Ramos (cell line): ENCODE measurements at regions not wholly inside any gene's neighbourhood (a gene's known extent, or its start where the extent isn't known, plus 50 kb on each side); places are given as distances from the start of the nearest gene placed in this dataset.
"Not testable (repeated sequence)": the region's sequence is repeated elsewhere in the genome, so short reads cannot be mapped to it uniquely, and the experiment has no call there.

Source experiments
- in situ Hi-C: fragments of 300-500 bp; cut with MboI; formaldehyde crosslinking; loops from one replicate; pipeline ENCODE4 v1.14.3; 2022; ENCODE audit warnings: low sequenced_read_pairs; ENCODE audit not compliant: unreplicated experiment

DNA sequence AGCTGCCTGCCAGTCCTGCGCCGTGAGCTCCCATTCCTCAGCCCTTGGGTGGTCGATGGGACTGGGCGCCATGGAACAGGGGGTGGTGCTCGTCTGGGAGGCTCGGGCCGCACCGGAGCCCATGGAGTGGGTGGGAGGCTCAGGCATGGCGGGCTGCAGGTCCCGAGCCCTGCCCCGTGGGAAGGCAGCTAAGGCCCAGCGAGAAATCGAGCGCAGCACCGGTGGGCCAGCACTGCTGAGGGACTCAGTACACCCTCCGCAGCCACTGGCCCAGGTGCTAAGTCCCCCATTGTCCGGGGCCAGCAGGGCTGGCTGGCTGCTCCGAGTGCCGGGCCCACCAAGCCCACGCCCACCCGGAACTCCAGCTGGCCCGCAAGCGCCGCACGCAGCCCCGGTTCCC lies 501.0 kb upstream of the BRINP1 start:
- in situ Hi-C loops: not testable (repeated sequence)

GRCh38 chr9:119868694-119869093 lies 499.5 kb upstream of the BRINP1 start:
- in situ Hi-C loops: no loop called here

DNA sequence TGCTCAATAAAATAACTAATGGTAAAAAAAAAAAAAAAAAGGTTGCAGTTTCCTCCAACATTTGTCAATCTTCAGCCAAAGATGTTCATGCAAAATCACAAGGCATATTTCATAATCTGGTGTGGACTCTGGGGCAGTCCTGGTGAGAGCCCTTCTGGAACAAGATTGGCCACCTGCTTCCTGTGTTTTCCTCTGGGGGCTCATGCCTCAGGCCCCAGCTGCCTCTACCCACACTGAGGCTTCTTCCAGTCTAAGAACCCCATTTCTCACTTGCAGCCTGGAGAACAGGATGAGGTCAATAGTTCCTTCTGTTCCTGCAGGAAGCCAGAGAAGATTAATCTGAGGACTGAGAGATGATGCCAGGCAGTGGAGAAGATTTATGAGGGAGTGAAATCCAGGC lies 492.6 kb upstream of the BRINP1 start:
- in situ Hi-C loops: no loop called here

DNA sequence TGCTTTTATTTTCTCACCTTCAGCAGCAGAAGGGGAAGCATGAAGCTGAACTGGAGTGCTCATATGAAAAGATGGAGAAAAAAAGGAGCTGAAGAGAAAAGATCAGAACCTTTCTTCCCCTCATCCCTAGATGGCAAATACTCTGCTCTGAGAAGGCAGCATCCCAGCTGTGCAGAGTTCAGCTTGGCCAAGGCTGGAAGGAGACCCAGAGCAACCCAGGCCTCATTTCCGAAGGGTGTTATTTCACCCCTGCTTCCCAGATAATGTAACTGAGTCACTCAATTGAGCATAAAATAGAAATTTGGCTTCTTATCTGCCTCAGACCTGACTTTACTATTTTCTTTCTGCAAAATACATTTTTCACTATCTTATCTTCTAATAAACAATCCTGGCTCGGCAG lies 489.9 kb upstream of the BRINP1 start:
- in situ Hi-C loops: no loop called here

- in situ Hi-C loops: no loop called here
These were observed 483.9 kb upstream of the BRINP1 start for GRCh38 chr9:119853126-119853525.

- in situ Hi-C loops: no loop called here
These were observed 483.2 kb upstream of the BRINP1 start for GRCh38 chr9:119852390-119852789.

GRCh38 chr9:119844431-119844830 lies 475.2 kb upstream of the BRINP1 start:
- in situ Hi-C loops: no loop called here

DNA sequence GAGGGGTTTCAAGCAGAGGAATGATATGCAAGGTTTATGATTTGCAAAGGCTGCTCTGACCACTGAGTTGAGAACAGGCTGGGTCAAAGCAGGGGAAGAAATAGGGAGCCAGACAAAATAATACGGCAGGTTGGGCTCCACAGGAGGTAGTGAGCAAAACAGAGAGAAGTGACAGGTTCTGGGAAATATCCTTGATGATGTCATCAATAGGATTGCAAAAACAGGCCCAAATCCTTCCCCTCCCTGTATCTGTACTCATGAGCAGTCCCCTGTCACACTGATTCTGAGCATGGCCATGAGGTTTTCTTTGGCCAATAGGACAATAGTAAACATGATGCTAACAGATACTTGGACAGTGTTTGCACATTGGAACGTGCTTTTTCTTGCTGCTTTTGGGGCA lies 471.8 kb upstream of the BRINP1 start:
- in situ Hi-C loops: no loop called here

DNA sequence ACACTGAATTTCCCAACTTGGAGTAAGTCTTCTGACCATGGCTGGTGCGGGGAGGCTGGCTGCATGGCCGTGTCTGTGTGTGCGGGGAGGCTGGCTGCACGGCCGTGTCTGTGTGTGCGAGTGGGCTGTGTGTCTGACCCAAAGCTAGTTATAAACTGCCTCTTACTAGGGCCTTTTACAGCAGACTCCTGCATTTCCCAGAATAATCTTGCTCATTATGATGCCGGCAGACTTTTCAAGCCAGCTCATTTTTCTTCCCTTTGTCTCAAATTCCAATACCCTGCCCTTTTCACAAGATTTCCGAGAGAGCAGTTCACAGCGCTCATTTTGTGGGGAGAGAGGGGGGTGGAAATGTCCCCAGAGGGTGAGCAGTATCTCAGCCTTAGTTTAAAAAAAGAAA lies 470.7 kb upstream of the BRINP1 start:
- in situ Hi-C loops: no loop called here

DNA sequence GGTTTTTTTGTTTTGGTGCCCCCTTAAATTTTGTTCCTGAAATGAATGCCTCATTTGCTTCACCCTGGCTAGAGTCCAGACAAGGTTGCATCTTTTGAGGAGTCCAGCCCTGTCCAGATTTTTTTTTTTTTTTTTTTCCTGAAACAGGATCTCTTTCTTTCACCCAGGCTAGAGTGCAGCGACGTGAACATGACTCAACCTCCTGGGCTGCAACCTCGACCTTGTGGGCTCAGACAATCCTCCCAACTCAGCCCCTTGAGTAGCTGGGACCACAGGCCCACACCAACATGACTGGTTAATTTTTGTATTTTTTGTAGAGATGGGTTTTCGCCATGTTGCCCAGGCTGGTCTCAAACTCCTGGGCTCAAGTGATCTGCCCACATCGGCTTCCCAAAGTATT lies 469.0 kb upstream of the BRINP1 start:
- in situ Hi-C loops: no loop called here

- in situ Hi-C loops: no loop called here
These were observed 466.8 kb upstream of the BRINP1 start for GRCh38 chr9:119836036-119836435.

DNA sequence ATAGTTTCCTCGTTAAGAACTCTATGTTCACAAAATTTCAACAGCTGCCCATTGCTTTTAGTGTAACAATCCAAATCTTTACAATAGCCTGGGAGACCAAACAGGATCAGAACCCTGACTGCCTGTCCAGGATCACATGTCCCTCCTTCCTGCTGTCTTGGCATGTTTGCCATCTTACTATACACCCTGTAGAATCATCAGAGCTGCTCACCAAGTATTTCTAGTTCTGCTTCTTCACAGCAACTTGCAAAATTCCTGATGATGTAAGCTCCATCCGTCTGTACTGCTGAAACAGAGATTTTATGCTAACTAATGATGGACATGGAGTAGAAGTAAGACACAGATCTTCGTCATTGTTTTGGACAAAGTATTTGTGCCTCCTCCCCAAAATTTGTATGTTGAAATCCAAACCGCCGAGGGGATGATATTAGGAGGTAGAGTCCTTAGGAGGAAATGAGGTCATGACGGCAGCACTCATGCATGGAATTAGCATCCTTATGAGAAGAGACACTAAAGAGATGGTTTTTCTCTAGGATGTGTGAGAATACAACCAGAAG lies 464.9 kb upstream of the BRINP1 start:
- in situ Hi-C loops: no loop called here

GRCh38 chr9:119831309-119831708 lies 462.1 kb upstream of the BRINP1 start:
- in situ Hi-C loops: no loop called here

DNA sequence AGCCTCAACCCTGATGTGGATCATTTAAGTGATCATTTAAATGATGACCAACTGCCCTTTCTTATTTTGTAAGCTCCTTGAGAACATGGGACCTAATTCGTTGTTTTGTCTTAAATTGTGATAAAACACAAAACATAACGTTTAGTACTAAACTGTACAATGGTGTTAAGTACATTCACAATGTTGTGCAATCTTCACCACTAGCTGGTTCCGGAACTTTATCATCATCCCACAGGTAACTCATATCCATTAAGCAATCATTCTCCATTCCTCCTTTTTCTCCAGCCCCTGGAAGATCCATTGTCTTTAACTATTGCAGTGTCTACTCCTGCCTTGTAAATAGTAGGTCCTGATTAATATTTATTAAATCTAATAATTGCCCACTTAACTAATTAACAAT lies 460.5 kb upstream of the BRINP1 start:
- in situ Hi-C loops: no loop called here

DNA sequence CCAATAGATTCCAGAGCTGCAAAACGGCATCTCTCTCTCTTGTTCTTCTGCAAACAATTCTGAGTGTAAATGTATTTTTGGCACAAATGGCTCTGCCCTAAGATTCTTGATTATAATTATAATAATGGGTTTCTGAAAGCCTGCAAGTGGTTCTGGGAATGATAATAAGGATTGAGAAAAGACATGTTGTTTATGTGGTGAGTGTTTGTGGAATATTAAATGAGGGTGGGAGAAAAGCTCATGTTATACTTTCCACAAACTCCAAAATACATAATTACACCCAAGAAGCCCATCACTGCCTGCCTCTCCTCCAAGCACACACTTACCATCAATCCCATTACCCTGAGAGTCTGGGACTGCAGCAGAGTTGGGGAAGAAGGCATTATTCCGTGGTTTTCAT lies 460.0 kb upstream of the BRINP1 start:
- in situ Hi-C loops: no loop called here

- in situ Hi-C loops: no loop called here
These were observed 458.3 kb upstream of the BRINP1 start for GRCh38 chr9:119827526-119827925.

DNA sequence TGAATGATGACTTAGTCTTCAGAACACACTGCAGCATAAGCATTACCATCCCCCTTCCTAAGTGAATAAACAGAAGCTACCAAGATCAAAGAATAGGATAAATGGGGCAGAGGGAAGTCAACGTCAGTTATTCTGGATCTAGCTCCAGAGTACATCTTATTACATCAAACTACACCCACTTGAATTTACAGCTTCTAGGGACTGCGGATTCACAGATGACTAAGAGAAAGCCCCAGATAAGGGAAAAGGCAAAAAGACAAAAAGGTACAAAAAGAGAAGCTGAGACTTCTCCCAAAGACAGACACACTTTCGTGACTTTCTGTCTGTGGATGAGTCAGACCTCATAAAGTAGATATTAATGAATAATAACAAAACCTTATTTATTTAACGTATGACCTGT lies 457.9 kb upstream of the BRINP1 start:
- in situ Hi-C loops: no loop called here

DNA sequence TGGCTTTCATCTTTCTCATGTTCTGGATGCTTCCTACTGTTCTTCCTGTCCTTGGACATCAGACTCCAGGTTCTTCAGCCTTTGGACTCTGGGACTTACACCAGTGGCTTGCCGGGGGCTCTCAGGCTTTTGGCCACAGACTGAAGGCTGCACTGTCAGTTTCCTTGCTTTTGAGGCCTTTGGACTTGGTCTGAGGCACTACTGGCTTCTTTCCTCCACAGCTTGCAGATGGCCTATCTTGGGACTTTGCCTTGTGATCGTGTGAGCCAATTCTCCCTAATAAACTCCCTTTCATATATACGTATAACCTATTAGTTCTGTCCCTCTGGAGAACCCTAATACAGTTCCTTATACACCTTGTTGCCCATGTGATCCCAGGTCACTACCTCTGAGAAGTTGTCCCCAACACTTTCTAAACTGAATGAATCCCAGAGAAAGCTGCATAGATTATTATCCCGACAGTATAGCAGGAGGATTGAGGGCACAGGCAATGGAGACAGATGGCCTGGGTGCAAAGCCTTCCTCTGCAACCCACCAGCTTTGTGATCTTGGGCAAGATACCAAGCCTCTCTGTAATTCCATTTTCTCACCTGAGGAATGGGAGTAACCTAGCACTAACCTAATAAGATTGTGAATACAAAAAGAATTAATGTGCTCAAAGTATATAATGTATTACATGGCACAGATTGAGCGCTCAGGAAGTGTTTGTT lies 449.6 kb upstream of the BRINP1 start:
- in situ Hi-C loops: no loop called here

GRCh38 chr9:119810645-119811429 lies 441.6 kb upstream of the BRINP1 start:
- in situ Hi-C loops: no loop called here

DNA sequence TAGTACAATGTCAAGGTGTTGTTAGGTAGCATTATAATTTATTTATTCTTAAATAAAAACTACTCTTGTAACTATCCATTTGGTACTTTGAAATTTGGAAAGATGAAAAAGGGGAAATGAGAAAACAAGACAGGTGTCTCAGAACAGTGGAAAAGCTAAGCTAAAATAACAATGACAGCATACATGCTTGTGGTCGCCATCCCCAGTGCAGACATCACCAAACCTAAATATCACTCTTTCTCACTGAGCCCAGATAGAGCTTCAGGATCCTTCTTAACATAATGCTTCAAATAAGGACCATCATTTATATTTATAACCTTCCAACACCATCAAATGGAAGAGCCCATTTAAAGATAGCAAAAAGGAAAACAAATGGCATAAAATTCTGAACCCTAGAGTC lies 434.4 kb upstream of the BRINP1 start:
- in situ Hi-C loops: no loop called here

DNA sequence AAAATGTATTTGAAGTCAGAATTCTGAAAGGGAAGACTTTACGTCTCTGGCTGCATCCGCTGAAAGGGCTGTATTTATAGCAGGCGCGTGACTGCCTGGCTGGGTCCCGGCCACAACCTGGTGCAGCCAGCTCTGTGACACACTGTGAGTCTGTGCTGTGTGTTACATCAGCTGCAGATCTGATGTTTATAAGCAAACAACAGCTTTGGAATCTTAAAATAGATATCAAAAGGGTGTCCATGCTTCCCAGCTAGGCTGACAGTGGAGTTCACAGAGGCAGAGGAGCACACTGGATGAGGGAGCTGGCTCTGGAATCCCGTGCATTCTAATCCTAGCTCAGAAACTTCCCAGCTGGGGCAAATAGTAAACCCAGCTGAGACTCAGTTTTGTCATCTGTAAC lies 433.4 kb upstream of the BRINP1 start:
- in situ Hi-C loops: no loop called here

DNA sequence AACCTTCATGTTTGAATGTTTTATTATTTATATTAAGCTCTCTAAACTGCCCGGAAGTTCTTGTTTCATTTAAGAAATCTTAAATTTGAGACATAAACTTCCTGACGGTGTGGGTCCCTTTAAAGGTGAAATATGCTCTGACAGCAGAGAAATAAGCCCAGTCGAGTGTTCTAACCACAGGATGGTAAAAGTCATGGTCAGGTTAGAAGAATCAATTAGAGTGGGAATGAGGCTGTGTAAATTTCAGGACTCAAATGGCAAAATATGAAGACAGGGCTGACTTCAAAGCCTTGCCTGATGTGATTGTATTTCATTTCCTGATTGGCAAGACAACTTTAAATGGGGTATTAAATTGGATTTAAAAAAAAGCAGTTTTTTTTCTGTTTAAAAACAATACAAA lies 432.9 kb upstream of the BRINP1 start:
- in situ Hi-C loops: no loop called here
